HepG2 (cell line): ENCODE measurements at regions not wholly inside any gene's neighbourhood (a gene's known extent, or its start where the extent isn't known, plus 50 kb on each side); places are given as distances from the start of the nearest gene placed in this dataset.

ENCODE experiments used
- ATAC-seq: fragments of 200-7000 bp; cut with Tn5 transposase; 3 replicates; pipeline ENCODE4 v1.9.1; 2020; ENCODE audit warnings: mild to moderate bottlenecking, moderate library complexity
- BruUV-seq: library from RNA; stranded (reverse); fragments of 400-500 nt; replicated peaks from 2 replicates; lab custom pipeline; 2021; lab: Mats Ljungman, UMichigan
- CTCF ChIA-PET: fragments of 300-600 bp; formaldehyde crosslinking; extraction: SDS; loops from one replicate; lab custom pipeline; 2021; ENCODE audit warnings: low total read pairs, inconsistent platforms, low intra/inter-chr PET ratio; lab: Yijun Ruan, JAX
- POLR2A ChIA-PET: fragments of 350-600 bp; sonication (Branson Sonifier 250); formaldehyde crosslinking; loops from one replicate; lab custom pipeline; 2020; ENCODE audit warnings: antibody characterized with exemption, inconsistent platforms; lab: Yijun Ruan, JAX
- DNase-seq: peaks from one replicate; pipeline ENCODE4 v3.0.0-alpha.2; 2015; ENCODE audit warnings: low spot score
- FAIRE-seq: peaks from 3 replicates; lab custom pipeline; 2011; peaks lifted over from hg19 to GRCh38; lab: Jason Lieb, UNC
- H2AFZ ChIP-seq: one replicate; pipeline ENCODE4 v1.6.1; 2011; ENCODE audit warnings: low read length, inconsistent platforms
- H3K27ac ChIP-seq: fragments of 300-600 bp; 3 replicates; pipeline ENCODE4 v1.8.0; 2011; ENCODE audit warnings: mixed run types, mild to moderate bottlenecking, mixed read lengths, low read length, inconsistent platforms; ENCODE audit not compliant: insufficient read depth; ENCODE audit errors: extremely low read length
- H3K27me3 ChIP-seq, 2 experiments: fragments of 200-600 bp in 1 of 2; 2 replicates in 1 of 2; 3 replicates in 1 of 2; pipeline versions ENCODE4 v1.6.0 to v1.8.0; 2011; ENCODE audit warnings: low read length in 2 of 2, mild to moderate bottlenecking in 2 of 2, moderate library complexity in 2 of 2, inconsistent platforms in 1 of 2; ENCODE audit not compliant: insufficient read depth in 2 of 2, control insufficient read depth in 1 of 2
- H3K36me3 ChIP-seq, 2 experiments: fragments of 200-600 bp in 1 of 2; replicated peaks in 1 of 2; 2 replicates in 1 of 2; 3 replicates in 1 of 2; pipeline versions ENCODE4 v1.5.1 to v1.8.0; 2011; ENCODE audit warnings: low read length in 2 of 2, inconsistent platforms in 1 of 2; ENCODE audit not compliant: insufficient read depth in 2 of 2, control insufficient read depth in 1 of 2
- H3K4me1 ChIP-seq: 2 replicates; pipeline ENCODE4 v1.5.1; 2012; ENCODE audit warnings: low read length, inconsistent platforms; ENCODE audit not compliant: insufficient read depth
- H3K4me2 ChIP-seq: 2 replicates; pipeline ENCODE4 v1.6.0; 2011; ENCODE audit warnings: low read depth, low read length, inconsistent platforms
- H3K4me3 ChIP-seq, 3 experiments: fragments of 200-600 bp in 1 of 3; sonication (generic), shearing (Covaris generic) in 1 of 3; replicated peaks in 1 of 3; 2 replicates each; pipeline ENCODE4 v1.5.1; 2011 to 2016; ENCODE audit warnings: low read length in 3 of 3, inconsistent platforms in 2 of 3, low read depth in 2 of 3, mild to moderate bottlenecking in 2 of 3, control low read depth in 1 of 3, mixed read lengths in 1 of 3; ENCODE audit not compliant: insufficient read depth in 1 of 3
- H3K79me2 ChIP-seq: one replicate; pipeline ENCODE4 v1.6.1; 2011; ENCODE audit warnings: low read length, inconsistent platforms; ENCODE audit not compliant: insufficient read depth
- H3K9ac ChIP-seq: 2 replicates; pipeline ENCODE4 v1.6.0; 2011; ENCODE audit warnings: mild to moderate bottlenecking, low read depth, low read length, inconsistent platforms; ENCODE audit not compliant: insufficient read depth
- H3K9me3 ChIP-seq: 2 replicates; pipeline ENCODE4 v1.5.1; 2012; ENCODE audit warnings: mild to moderate bottlenecking, low read length
- H4K20me1 ChIP-seq: 2 replicates; pipeline ENCODE4 v1.6.0; 2011; ENCODE audit warnings: inconsistent platforms, mild to moderate bottlenecking, low read length, moderate library complexity; ENCODE audit not compliant: insufficient read depth
- ETV6 ChIP-seq: sonication (generic); formaldehyde crosslinking; conservative IDR thresholded peaks from 2 replicates; pipeline ENCODE4 v1.4.0; 2020; ENCODE audit warnings: missing genetic modification reagents
- NCOA1 ChIP-seq: sonication (generic); formaldehyde crosslinking; IDR thresholded peaks from 2 replicates; pipeline ENCODE4 v1.9.0; 2021; ENCODE audit warnings: missing genetic modification reagents
- PHF8 ChIP-seq: sonication (generic); formaldehyde crosslinking; IDR thresholded peaks from 2 replicates; pipeline ENCODE4 v1.5.0; 2020; ENCODE audit warnings: missing genetic modification reagents
- REPIN1 ChIP-seq: sonication (generic); formaldehyde crosslinking; IDR thresholded peaks from 2 replicates; pipeline ENCODE4 v1.8.0; 2022; ENCODE audit warnings: missing genetic modification reagents, low read depth, mild to moderate bottlenecking, borderline replicate concordance
- TCF12 ChIP-seq, 2 experiments: fragments of 450-650 bp in 1 of 2; sonication (generic) in 1 of 2; formaldehyde crosslinking in 1 of 2; IDR thresholded peaks; 2 replicates each; pipeline versions ENCODE4 v1.6.1 to v1.8.0; 2017 to 2022; ENCODE audit warnings: antibody characterized with exemption in 1 of 2, mild to moderate bottlenecking in 1 of 2, missing genetic modification reagents in 1 of 2, moderate library complexity in 1 of 2
- ZBTB42 ChIP-seq: sonication (generic); formaldehyde crosslinking; IDR thresholded peaks from 2 replicates; pipeline ENCODE4 v1.5.0; 2020; ENCODE audit warnings: mild to moderate bottlenecking, missing genetic modification reagents
- ZBTB7B ChIP-seq: sonication (generic); formaldehyde crosslinking; IDR thresholded peaks from 2 replicates; pipeline ENCODE4 v1.4.0; 2020; ENCODE audit warnings: missing genetic modification reagents
- ZFP41 ChIP-seq: sonication (generic); formaldehyde crosslinking; IDR thresholded peaks from 2 replicates; pipeline ENCODE4 v1.4.0; 2020; ENCODE audit warnings: mild to moderate bottlenecking, missing genetic modification reagents, borderline replicate concordance
- ZFP91 ChIP-seq: sonication (generic); formaldehyde crosslinking; IDR thresholded peaks from 2 replicates; pipeline ENCODE4 v1.9.0; 2022; ENCODE audit warnings: missing genetic modification reagents, mild to moderate bottlenecking, borderline replicate concordance
- ZKSCAN1 ChIP-seq: fragments of 150-350 bp; IDR thresholded peaks from 2 replicates; pipeline ENCODE4 v1.6.1; 2014; ENCODE audit warnings: low read length
- ZNF280D ChIP-seq: sonication (generic); formaldehyde crosslinking; IDR thresholded peaks from 2 replicates; pipeline ENCODE4 v1.5.1; 2020; ENCODE audit warnings: mild to moderate bottlenecking, missing genetic modification reagents
- ZNF616 ChIP-seq: sonication (generic); formaldehyde crosslinking; IDR thresholded peaks from 2 replicates; pipeline ENCODE4 v1.5.0; 2020; ENCODE audit warnings: low read depth, mild to moderate bottlenecking, missing genetic modification reagents
- ZNF816 ChIP-seq: sonication (generic); formaldehyde crosslinking; IDR thresholded peaks from 2 replicates; pipeline ENCODE4 v1.8.0; 2022; ENCODE audit warnings: missing genetic modification reagents, mild to moderate bottlenecking, borderline replicate concordance
- WGBS: methylation state at CpG from one replicate; pipeline ENCODE4 v1.1.6; 2017; ENCODE audit warnings: low lambda C conversion rate; 5-methylcytosine and 5-hydroxymethylcytosine counted together
- in situ Hi-C: cut with HindIII; loops from 2 replicates; pipeline ENCODE4 v1.10.0; 2017; ENCODE audit warnings: low pct_unique_long_range_greater_than_20kb; ENCODE audit not compliant: extremely low pct_ligation_motif_present
- intact Hi-C: fragments of 100-400 bp; cut with micrococcal nuclease; formaldehyde crosslinking; loops from one replicate; pipeline ENCODE4 v1.10.0; 2022; ENCODE audit not compliant: unreplicated experiment
- TF ChIP-seq, protein P1 (sequence below): sonication (generic); formaldehyde crosslinking; IDR thresholded peaks from 2 replicates; pipeline ENCODE4 v1.4.0; 2020; ENCODE audit warnings: missing genetic modification reagents, borderline replicate concordance
- TF ChIP-seq, protein P2 (sequence below): sonication (generic); formaldehyde crosslinking; IDR thresholded peaks from 2 replicates; pipeline ENCODE4 v1.5.0; 2020; ENCODE audit warnings: missing genetic modification reagents
- TF ChIP-seq, protein P3 (sequence below): sonication (generic); formaldehyde crosslinking; IDR thresholded peaks from 2 replicates; pipeline ENCODE4 v1.8.0; 2022; ENCODE audit warnings: mild to moderate bottlenecking, missing genetic modification reagents, borderline replicate concordance

- Histone ChIP-seq H3K9ac (no peak overlapping the region), H3K9me3 (no peaks in the 10 kb centered on the region), H3K4me3 (no peak overlapping the region), H3K36me3 (no peaks in the 10 kb centered on the region), H4K20me1 (no peaks in the 10 kb centered on the region), H2AFZ (no peak overlapping the region), H3K4me1 (no peaks in the 10 kb centered on the region), H3K79me2 (no peaks in the 10 kb centered on the region), H3K4me2 (no peak overlapping the region), H3K27me3 (no peaks in the 10 kb centered on the region), H3K27ac (no peak overlapping the region)
- in situ Hi-C loops = no loop called here
- FAIRE-seq = no peak
- intact Hi-C loops = no loop called here
- CTCF ChIA-PET = no interaction called here
- ATAC-seq = no peak
- POLR2A ChIA-PET = no interaction called here
- WGBS = 0% methylated on average over 3 of the region's 3 CpGs
- BruUV-seq = no TSS peak
- DNase-seq = no peak
- TF ChIP-seq ZFP91 (CRISPR knock-in tag) (no peak), ZFP41 (no peak), ETV6 (CRISPR knock-in tag) (no peak), PHF8 (CRISPR knock-in tag) (no peak), ZNF280D (CRISPR knock-in tag) (no peak), ZNF816 (CRISPR knock-in tag) (no peak), ZBTB7B (no peak), ZKSCAN1 (no peak), ZBTB42 (no peak), REPIN1 (CRISPR knock-in tag) (no peak), NCOA1 (CRISPR knock-in tag) (no peak), ZNF616 (no peak), TCF12 (IDR thresholded peaks at IDR 0.05) (no peak), TCF12 (CRISPR knock-in tag; IDR thresholded peaks at IDR 0.05) (no peak)
- TF ChIP-seq, protein P1, sequence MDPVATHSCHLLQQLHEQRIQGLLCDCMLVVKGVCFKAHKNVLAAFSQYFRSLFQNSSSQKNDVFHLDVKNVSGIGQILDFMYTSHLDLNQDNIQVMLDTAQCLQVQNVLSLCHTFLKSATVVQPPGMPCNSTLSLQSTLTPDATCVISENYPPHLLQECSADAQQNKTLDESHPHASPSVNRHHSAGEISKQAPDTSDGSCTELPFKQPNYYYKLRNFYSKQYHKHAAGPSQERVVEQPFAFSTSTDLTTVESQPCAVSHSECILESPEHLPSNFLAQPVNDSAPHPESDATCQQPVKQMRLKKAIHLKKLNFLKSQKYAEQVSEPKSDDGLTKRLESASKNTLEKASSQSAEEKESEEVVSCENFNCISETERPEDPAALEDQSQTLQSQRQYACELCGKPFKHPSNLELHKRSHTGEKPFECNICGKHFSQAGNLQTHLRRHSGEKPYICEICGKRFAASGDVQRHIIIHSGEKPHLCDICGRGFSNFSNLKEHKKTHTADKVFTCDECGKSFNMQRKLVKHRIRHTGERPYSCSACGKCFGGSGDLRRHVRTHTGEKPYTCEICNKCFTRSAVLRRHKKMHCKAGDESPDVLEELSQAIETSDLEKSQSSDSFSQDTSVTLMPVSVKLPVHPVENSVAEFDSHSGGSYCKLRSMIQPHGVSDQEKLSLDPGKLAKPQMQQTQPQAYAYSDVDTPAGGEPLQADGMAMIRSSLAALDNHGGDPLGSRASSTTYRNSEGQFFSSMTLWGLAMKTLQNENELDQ = no peak
- TF ChIP-seq, protein P2, sequence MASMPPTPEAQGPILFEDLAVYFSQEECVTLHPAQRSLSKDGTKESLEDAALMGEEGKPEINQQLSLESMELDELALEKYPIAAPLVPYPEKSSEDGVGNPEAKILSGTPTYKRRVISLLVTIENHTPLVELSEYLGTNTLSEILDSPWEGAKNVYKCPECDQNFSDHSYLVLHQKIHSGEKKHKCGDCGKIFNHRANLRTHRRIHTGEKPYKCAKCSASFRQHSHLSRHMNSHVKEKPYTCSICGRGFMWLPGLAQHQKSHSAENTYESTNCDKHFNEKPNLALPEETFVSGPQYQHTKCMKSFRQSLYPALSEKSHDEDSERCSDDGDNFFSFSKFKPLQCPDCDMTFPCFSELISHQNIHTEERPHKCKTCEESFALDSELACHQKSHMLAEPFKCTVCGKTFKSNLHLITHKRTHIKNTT (CRISPR knock-in tag) = no peak
- TF ChIP-seq, protein P3, sequence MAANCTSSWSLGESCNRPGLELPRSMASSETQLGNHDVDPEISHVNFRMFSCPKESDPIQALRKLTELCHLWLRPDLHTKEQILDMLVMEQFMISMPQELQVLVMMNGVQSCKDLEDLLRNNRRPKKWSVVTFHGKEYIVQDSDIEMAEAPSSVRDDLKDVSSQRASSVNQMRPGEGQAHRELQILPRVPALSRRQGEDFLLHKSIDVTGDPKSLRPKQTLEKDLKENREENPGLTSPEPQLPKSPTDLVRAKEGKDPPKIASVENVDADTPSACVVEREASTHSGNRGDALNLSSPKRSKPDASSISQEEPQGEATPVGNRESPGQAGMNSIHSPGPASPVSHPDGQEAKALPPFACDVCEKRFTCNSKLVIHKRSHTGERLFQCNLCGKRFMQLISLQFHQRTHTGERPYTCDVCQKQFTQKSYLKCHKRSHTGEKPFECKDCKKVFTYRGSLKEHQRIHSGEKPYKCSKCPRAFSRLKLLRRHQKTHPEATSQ (CRISPR knock-in tag) = no peak
Measured at GRCh38 chr12:20211541-20211940, 156.8 kb upstream of the PDE3A start.
